ENCODE measurements at regions not wholly inside any gene's neighbourhood (a gene's known extent, or its start where the extent isn't known, plus 50 kb on each side); places are given as distances from the start of the nearest gene placed in this dataset.
"Not testable (repeated sequence)": the region's sequence is repeated elsewhere in the genome, so short reads cannot be mapped to it uniquely, and the experiment has no call there.

DNA sequence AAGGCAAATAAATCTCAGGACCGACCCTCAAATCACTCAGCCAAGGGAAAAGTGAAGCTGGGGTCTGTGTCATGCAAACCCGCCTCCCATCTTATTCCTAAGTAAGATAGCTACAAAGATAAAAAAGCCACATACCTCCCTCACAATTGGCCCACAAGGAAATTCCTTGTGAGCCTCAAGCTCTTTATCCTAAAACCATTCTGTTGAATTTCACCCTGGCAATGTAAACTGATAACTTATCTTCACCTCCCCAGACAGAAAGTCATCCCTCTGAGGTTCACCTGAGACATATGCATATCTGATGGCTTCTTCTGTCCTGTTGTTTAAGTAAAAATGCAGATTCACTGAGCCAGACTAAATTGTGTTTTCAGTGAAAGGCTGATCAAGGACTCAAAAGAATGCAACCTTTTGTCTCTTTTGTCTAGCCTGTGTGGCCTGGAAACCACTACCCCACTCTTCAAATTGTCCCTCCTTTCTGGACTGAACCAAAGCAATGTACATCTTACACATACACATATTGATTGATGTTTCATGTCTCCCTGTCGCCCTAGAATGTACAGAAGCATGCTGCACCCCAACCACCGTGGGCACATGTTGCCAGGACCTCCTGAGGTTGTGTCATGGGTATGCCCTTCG, 91.3 kb downstream of the MFAP3L start:
- TF ChIP-seq POLR2A (IDR thresholded peaks at IDR 0.05; ENCODE audit: low read depth, low read length), result no peak
- FAIRE-seq (no peak), DNase-seq (ENCODE audit: insufficient read length, low spot score) (no peak)

DNA sequence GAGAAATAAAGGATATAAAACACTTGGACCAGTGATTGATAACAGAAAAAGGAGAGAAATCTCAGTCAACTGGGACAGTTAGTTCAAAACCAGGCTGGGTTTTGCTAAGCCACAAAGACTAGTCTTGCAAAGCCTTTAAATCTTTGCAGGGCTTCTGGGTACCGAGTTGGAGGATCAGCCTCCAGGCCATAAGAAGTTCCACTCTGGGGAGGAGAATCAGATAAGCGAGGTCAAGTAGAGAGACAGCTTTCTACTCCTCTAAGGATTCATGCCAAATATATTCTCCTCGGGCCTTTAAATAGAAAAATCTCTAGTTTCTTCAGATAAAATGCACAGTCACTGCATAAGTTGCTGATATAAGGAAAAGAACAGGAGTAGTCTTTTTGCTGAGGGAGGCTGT, 92.7 kb downstream of the MFAP3L start:
- DNase-seq (ENCODE audit: insufficient read length, low spot score) (no peak), FAIRE-seq (no peak)

DNA sequence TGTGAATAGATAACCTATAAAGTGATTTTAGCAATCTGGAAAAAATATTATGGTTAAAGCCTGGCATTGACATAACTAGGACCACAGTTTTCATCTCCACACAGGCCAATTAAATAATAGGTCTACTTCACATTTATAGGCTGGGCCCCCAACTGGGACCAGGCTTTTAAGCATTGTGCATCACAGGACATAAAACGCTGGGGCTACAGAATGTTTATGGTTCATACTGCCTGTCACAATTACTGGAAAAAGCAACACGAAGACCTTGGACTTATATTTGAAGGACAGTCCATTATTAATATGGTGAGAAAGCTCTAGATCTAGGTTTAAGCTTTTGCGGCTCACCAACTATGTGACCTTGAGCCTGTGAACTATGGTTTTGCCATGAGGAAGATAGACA, 94.2 kb downstream of the MFAP3L start:
- FAIRE-seq (no peak), DNase-seq (ENCODE audit: insufficient read length, low spot score) (no peak)
- TF ChIP-seq POLR2A (IDR thresholded peaks at IDR 0.05; ENCODE audit: low read depth, low read length), result no peak

More for the DNA sequence above, 92.7 kb downstream of the MFAP3L start:
- no peak for TF ChIP-seq POLR2A (IDR thresholded peaks at IDR 0.05; ENCODE audit: low read depth, low read length)

DNA sequence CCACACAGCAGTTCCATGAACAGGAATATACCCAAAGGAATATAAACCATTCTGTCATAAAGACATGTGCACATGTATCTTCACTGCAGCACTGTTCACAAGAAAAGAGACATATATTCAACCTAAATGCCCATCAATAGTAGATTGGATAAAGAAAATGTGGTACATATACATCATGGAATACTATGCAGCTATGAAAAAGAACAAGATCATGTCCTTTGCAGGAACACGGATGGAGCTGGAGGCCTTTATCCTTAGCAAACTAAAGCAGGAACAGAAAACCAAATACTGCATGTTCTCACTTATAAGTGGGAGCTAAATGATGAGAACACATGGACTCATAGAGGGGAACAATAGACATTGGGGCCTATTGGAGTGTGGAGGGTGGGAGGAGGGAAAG, 95.4 kb downstream of the MFAP3L start:
- DNase-seq (ENCODE audit: insufficient read length, low spot score); FAIRE-seq: not testable (repeated sequence)

DNA sequence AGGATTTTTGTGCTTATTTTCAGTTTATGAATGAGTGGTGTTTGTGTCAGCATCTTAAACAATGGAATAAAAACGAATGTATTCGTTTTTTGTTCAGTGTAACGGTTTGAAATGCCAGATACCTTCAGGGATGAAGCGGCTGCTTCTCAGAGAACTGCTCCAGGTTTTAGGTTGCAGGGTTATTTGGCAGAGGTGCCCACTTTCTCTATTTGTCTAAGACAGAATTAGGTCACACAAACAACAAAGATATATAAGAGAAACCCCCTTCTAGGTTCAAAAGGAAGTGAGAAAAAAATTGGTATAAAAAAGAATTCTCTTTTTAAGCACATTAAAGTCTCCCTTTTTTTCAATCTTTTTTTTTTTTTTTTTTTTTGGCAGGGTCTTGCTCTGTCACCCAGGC, 98.9 kb downstream of the MFAP3L start:
- no peak for FAIRE-seq
- DNase-seq (ENCODE audit: insufficient read length, low spot score), result no peak
- TF ChIP-seq POLR2A (IDR thresholded peaks at IDR 0.05; ENCODE audit: low read depth, low read length), result no peak

DNA sequence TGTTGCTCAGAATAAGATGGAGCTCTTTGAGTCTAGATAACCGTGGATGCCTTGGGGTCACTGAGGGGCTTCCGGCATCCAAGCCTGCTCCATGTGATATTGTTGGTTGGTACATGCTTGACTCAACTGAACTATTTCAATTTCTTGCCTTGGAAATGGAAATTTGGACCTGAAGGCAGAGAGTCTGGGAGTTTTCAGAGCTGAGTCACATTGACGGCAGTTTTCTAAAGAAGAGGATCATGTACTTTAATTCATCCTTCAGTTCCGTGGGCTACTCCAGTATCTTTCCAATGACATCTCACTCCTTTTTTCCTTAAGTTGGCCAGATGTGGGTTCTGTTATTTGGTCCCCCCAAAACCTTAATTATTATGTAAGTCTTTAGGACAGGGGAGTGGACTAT, 100.5 kb downstream of the MFAP3L start:
- DNase-seq (ENCODE audit: insufficient read length, low spot score), result no peak

DNA sequence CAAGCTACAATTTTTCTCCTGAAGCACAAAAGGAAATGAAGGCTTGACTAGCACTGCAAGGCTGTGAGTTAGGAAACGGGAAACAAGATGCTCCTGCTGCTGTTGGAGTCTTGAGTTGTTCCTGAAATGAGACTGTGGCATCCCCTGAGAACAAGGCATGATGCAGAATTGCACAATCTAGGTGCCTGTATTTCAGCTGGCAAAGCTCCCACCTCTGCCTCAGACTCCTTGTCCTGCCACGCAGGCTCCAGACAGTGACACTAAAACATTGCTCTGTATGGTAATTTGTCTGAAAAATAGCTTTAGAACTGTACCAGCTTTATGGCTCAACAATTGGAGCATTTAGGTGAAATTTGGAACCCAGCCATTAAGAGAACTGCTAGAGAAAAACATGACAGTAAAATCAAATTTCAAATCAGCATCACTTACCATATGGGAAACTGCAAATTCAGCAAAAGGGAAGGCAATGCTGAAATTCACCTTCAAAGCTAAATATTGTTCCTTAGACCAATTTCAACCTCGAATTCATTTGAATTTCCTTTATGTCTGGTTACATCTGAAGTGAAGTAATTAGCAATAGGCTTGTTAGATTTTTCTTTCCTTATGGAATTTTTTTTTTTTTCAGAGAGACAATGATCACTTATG, 103.4 kb downstream of the MFAP3L start:
- DNase-seq (ENCODE audit: insufficient read length, low spot score), result no peak
- no peak for TF ChIP-seq POLR2A (IDR thresholded peaks at IDR 0.05; ENCODE audit: low read depth, low read length)
- no peak for FAIRE-seq

More for the DNA sequence above, 100.5 kb downstream of the MFAP3L start:
- no peak for TF ChIP-seq POLR2A (IDR thresholded peaks at IDR 0.05; ENCODE audit: low read depth, low read length)
- FAIRE-seq, result no peak

DNA sequence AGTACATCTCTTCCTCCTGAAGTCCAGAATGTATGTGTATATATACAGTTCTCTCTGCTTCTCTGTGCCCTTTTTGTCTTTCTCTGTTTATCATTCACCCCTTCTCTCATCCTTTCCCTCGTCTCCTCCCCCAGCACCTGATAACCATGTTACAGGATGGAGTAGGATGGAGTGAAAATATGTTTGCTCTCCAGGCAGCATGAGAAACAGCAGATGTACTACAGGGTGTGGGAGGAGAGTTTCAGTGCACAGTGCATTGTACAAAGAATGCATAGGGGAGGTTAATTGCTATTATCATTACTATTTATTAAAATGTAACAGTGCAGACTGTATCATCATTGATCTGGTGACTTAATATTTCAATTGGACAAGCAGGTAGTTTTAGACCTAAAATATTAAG, 104.5 kb downstream of the MFAP3L start:
- TF ChIP-seq POLR2A (IDR thresholded peaks at IDR 0.05; ENCODE audit: low read depth, low read length), result no peak
- FAIRE-seq (no peak), DNase-seq (ENCODE audit: insufficient read length, low spot score) (no peak)

DNA sequence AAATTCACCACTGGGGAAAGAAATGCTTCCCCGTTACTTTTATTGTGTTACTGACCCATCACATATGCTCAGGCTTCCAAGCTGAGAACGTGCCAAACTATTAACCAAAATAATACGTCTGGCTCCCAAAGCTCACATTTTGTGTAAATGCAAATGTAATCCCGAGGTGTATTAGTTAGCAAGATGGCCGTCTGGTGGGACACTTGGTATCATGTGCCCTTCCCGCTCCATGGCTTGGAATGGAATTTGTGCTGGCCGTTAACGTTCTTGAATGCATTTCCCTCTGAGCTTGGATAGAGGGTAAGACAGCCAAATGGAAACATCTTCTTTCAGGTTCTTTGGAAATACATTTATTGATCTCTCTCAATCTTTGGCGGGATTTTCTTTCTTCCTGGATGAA, 105.0 kb downstream of the MFAP3L start:
- FAIRE-seq, result no peak
- TF ChIP-seq POLR2A (IDR thresholded peaks at IDR 0.05; ENCODE audit: low read depth, low read length), result no peak
- no peak for DNase-seq (ENCODE audit: insufficient read length, low spot score)

DNA sequence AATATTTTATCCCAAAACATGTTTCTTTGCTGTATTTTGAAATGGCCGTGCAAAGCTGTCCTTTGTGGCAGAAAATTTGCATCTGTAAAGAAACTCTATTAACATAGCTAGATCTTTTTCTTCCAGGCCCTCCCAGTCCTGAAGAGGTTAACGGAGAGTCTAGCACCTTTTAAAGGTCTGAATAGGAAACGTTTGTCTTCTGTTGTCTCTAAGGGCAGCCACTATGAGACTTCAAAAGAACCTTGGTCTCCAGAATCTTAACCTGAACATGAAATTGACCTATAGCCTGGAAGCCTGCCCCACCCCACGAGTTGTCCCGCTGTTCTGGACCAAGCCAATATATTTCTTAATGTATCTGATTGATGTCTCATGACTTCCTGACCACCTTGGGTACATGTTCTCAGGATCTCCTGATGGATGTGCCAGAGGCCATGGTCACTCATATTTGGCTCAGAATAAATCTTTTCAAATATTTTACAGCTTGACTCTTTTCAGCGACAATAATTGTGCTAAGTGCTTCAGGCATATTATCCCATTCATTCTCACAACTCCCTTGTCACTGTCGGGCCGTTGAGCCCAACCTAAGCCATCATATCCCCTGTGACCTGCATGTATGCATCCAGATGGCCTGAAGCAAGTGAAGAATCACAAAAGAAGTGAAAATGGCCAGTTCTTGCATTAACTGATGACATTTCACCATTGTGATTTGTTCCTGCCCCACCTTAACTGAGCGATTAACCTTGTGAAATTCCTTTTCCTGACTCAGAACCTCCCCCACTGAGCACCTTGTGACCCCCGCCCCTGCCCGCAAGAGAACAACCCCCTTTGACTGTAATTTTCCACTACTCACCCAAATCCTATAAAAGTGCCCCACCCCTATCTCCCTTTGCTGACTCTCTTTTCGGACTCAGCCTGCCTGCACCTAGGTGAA, 106.7 kb downstream of the MFAP3L start:
- not testable (repeated sequence) for FAIRE-seq; DNase-seq (ENCODE audit: insufficient read length, low spot score)

DNA sequence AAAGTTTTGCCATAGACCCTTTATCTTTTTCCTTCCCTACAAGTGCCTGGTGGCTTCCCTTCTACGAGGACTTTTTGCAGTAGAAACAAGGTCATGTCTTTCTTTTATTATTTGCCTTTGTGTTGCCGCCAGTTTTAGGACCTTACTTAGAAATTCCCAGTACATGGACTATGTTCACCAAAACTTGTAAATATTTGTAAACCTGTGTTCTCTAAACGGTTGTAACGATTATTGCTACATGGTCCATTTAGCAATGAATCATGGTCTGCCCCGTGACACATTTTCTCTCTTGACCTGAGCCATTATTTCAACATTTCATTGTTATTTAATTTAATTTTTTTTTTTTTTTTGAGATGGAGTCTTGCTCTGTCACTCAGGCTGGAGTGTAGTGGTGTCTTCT, 110.7 kb downstream of the MFAP3L start:
- no peak for DNase-seq (ENCODE audit: insufficient read length, low spot score)
- no peak for FAIRE-seq

DNA sequence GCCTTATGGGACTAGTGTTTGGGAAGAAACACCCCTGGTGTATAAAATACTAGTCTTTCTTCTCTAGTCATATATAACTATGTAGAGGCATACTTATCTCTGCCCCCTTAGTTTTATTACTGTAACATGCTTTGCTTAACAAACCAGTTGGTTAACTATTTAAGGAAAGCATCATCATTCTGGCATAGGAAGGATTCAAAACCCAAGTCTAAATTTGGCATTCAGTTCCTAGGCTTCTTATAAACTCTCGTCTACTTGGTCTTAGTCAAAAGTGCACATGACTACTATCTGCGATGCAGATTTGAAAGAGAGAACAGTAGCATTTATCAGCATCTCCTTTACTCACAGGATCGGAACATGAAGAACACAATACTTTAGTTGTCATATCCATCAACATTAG, 111.3 kb downstream of the MFAP3L start:
- FAIRE-seq (no peak), DNase-seq (ENCODE audit: insufficient read length, low spot score) (no peak)
- no peak for TF ChIP-seq POLR2A (IDR thresholded peaks at IDR 0.05; ENCODE audit: low read depth, low read length)

More for the DNA sequence above, 110.7 kb downstream of the MFAP3L start:
- TF ChIP-seq POLR2A (IDR thresholded peaks at IDR 0.05; ENCODE audit: low read depth, low read length), result no peak

DNA sequence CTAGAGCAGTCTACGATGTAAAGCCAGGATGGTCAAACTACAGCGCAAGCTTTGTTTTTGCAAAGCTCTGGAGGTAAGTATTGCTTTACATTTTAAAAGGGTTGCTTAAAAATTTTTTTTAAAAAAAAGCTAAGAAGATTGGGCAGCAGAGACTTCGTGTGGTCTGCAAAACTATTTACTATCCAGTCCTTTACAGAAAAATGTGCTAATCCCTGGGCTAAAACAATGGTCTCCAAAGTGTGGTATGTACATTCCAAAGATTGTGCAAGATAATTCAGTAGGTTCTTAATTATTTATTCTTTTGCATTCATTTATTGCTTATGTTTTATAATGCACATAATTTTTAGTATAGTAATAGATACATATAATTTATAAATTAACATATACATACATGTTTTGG, 113.2 kb downstream of the MFAP3L start:
- FAIRE-seq (no peak), DNase-seq (ENCODE audit: insufficient read length, low spot score) (no peak)
- TF ChIP-seq POLR2A (IDR thresholded peaks at IDR 0.05; ENCODE audit: low read depth, low read length), result no peak

DNA sequence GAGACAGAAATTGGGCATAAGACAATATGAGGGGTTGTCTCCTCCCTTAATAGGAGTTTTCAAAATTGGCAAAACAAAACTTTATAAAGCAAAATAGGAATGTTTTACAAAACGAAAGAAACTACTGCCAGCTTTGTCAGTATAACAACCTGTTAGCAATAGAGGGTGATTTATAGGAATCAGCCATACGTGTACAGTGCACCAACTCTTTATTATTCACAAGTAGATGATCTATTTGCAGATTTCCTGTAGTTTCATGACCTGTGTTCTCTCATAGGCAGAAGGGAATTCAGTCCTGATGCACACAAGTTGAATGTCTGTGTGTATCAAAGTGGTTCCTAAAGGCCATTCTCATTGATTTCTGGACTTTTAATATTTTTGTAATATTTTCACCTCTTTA, 116.3 kb downstream of the MFAP3L start:
- no peak for TF ChIP-seq POLR2A (IDR thresholded peaks at IDR 0.05; ENCODE audit: low read depth, low read length)
- FAIRE-seq, result no peak
- DNase-seq (ENCODE audit: insufficient read length, low spot score), result no peak

Data from H54 (cell line).